GM18951 (cell line): ENCODE measurements at regions not wholly inside any gene's neighbourhood (a gene's known extent, or its start where the extent isn't known, plus 50 kb on each side); places are given as distances from the start of the nearest gene placed in this dataset.

Source experiments
- POLR2A ChIP-seq: IDR thresholded peaks from 4 replicates; pipeline ENCODE4 v1.6.1; 2011; ENCODE audit warnings: mild to moderate bottlenecking; ENCODE audit not compliant: insufficient read length, insufficient read depth; ENCODE audit errors: extremely low read depth
- in situ Hi-C: fragments of 300-500 bp; cut with MboI; formaldehyde crosslinking; loops from one replicate; pipeline ENCODE4 v1.12.0; 2022; ENCODE audit warnings: low sequenced_read_pairs, mixed read lengths, inconsistent platforms; ENCODE audit not compliant: unreplicated experiment

DNA sequence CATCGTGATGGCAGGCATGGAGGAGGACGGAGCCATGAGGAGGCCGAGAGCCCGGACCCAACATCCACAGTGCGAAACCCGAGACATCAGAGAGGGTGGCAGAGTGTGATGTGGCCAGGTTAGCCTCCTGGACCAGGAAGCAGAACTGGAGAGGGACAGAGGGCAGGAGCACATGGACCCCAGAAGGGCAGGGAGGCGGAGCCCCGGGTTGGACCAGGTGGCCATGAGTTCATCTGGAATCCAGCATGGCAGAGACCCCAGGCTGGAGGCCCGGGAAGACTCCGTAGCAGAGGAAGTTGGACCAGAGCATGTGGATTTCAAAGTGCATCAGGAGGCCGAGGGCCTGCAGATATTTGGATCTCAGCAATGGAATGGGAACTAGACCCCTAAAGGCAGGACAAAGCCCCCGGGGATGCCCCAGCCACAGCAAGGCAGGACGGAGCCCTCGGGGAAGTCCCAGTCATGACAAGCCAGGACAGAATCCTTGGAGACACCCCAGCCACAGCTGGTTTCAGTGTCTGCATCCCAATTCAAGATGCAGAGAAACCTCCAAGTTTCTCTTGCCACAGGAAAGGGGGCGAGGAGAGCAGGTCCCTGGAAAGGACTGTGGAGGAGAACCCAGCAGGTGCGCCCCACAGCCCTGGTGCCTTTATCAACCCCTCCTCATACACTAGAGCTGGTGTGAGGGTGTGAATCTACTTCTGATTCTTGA, 1393.4 kb downstream of the BRD1 start:
- in situ Hi-C loops: no loop called here
- no peak for TF ChIP-seq POLR2A

DNA sequence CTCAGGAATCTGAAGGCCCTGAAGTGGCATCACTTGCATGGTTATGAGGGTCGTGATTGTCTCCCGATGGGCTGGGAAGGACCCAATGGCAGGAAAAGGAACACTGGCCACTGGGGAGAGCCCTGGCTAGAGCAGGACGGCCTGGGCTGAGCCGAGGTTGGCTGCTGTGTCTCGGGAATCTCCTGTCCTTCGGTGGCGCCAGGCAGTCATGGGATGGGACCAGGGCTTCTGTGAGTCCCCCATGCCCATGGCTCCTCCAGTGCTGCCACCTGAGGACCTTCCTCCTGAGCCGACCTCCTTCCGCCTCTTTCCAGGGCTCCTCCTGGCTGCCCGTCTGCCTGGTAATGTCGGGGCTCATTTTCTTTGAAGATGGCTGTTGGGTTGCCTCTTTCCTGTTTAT, 1394.0 kb downstream of the BRD1 start:
- in situ Hi-C loops: no loop called here

DNA sequence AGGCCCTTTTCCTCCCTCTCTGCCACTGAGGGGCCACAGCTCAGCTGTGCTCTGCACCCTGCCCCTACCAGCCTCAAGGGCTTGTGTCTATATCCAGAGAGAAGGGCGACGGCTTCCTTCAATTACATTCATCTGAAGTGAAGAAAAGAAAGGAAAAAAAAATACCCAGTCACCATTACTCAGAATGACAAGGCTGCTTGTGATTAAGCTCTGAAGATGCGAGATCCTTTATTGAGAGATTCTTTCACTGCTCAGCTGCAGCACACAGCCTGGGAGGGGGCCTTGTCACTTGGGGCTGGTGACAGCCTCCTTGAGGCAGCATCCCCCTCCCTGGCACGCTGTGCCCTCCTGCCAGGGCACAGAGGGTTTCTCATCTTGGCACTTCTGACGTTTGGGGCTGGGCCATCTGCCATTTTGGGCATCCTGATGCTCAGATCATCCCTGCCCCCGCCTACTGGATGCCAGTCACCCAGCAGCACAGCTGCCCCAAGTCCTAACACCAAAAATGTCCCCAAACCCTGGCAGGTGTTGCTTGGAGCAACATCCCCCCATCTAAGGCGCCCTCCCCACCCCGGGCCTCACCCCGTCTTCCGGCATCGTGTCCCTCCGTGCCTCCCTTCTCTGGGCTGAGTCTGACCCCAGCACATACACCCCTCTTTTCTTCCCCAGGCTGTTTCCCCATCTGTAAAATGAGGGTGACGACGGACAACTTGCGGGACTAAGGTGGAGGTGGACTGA, 1394.7 kb downstream of the BRD1 start:
- in situ Hi-C loops: no loop called here
- TF ChIP-seq POLR2A: no peak

More for the DNA sequence above, 1394.0 kb downstream of the BRD1 start:
- TF ChIP-seq POLR2A: no peak

DNA sequence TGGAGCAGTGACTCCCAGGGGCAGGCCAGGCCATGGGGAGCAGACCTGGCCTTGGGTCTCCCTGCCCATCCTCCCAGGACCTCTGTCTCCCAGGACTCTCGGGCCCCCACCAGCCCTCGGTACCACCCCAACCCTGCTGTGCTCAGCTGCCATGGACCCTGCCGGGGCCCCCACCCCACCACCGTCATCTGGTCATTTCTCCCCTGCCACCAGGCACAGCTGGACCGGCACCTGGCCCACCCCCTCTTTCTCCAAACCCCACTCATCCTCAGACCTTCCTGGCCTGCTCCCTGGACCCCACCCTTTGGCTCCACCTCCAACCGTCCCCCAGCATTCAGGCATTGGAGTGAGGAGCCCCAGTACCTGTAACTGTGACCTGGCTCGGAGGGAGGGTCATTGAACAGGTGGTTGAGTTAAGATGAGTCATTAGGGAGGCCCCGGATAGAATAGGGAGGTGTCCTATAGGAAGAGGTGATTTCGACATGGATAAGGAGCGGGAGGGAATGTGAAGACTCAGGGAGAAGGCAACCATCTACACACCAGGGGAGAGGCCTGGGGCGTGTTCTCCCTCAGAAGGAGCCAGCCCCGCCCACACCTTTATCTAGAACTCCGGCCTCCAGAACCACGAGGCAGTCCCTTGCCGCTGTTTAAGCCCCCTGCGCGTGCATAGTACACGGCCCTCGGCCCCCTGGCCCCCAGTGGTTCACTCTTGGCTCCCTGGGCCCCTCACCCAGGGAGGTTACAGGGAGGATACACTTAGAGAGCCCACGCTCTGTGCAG, 1395.9 kb downstream of the BRD1 start:
- in situ Hi-C loops: no loop called here
- no peak for TF ChIP-seq POLR2A

DNA sequence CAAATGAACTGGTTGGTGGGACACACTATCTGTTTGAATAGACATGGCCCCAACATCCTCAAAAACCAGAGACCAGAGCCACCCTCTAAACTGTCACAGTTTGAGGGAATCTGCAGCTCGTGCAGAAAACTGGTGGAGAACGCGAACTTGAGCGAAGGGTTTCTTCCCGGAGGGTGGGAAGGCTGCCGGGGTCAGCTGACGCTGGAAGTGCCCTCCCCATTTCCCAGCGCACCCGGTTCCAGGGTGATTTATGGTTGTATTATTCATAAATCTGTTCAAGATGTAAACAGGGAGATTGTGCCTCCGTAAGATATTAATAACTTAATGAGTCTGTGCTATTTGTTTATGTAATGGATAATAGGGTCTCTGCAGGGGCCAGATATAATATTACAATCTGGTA, 1396.7 kb downstream of the BRD1 start:
- TF ChIP-seq POLR2A: no peak
- in situ Hi-C loops: no loop called here

DNA sequence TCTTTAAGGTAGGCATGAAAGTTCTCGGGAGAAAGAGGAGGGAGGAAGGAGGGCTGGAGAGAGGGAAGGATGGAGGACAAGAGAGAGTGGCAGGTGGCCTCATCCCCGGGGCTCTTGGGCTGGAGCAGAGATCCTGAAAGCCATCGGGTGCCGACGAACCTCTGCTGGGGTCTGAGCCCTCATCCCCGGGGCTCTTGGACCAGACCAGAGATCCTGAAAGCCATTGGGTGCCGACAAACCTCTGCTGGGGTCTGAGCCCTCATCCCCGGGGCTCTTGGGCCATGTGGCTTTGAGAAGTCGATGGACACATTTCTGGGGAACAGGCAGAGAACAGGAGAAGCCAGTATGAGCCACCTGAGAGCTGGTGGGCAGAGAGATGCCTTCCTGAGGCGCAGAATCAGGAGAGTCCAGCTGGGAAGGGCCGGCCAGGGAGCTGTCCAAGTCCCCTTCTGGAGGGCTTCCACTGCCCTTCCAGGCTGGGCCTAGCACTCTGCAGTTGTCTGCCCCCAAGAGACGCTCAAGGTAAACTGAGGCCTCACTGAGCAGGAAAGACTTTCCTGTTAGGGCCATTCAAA, 1398.1 kb downstream of the BRD1 start:
- in situ Hi-C loops: no loop called here
- no peak for TF ChIP-seq POLR2A

DNA sequence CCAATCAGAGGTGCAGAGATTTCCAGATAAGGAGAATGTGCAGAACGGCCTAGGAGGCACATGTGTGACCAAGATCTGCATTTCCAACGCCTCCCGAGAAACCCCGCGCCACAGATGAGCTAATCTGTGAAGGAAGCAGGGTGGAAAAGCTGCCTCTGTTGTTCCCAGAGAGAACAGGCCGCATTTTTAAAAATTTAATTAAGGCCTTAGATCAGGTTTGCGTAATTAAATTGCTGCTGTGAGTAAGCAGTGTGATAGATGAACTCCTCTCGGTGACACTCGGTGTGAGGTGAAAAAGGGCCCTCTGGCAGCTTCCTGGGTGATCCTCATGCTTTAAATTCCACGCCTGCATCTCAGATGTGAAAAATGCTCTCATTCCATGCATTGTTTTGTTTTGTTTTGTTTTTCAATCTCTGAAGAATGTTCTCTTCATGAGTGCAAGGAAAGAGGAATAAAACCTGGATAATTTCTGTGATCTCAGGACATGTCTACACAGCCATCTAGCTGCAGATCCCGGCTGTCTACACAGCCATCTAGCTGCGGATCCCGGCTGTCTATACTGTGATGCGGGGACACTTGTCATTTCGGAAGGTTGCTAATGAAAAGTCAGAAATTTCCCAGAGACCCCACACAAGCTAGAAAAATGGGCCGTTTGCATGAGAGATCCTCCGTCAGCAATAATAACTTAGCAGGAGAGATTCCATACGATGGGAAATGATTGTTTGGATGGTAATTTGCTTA, 1398.9 kb downstream of the BRD1 start:
- in situ Hi-C loops: no loop called here
- TF ChIP-seq POLR2A: no peak

DNA sequence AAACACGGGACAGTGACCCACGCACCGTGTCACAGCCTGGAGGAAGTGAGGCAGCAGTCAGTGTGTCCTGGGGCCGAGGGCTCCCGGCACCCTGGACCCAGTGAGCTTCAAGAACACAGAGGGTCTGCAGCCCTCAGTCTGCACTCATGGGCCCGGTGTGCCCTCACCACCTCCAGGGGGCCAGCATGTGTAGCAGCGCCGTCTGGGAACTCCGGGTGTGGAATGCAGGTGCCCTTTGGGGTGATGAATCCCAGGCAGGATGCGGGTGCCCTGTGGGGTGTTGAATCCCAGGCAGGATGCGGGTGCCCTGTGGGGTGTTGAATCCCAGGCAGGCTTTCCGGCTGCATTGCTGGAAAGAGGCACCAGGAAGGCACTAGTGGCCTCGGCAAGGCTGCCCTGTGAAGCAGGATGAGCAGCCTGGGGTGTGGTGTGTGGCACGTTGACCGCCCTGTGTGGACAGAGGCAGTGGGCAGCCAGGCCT, 1399.9 kb downstream of the BRD1 start:
- in situ Hi-C loops: no loop called here
- TF ChIP-seq POLR2A: no peak

DNA sequence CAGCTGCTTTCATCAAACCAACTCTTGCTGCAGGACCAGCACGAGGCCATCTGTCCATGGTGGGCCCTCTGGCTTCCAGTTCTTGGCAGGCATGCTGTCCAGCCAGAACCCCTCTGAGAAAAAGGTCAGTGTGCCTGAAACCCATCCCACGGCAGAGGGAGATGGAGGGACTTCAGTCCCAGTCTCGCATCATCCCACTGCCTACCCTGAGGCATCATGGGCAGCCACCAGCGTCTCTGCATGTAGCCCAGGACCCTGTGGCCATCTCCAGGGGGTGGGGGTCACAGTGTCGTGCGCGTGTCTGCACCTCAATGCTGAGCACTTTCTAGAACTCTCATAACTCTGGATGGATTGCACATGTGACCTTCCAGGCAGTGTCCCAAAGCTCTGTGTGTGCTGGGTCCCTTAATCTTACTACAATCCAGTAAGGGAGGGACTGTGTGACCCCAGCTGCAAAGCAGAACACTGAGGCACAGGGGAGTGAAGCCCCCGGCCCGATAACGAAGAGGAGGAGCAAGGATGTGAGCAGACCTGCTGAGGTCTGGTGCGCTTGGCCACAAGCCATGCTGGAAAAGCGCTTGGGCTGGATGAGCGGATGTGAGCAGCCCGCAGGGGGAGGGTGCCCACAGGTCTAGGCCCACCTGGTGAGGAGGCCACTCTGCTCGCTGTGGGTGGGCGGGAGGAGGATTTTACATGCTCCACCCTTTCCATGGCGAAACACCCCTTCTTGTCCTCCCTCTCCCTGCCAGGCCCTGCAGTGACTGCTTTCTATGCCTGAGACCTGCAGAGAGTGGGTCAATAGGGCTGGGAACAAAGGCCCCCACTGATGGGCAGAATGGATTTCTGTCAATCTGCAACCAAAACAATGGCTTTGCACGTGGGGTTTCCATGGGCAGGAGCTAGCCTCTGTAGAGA, 1401.0 kb downstream of the BRD1 start:
- in situ Hi-C loops: no loop called here
- no peak for TF ChIP-seq POLR2A

DNA sequence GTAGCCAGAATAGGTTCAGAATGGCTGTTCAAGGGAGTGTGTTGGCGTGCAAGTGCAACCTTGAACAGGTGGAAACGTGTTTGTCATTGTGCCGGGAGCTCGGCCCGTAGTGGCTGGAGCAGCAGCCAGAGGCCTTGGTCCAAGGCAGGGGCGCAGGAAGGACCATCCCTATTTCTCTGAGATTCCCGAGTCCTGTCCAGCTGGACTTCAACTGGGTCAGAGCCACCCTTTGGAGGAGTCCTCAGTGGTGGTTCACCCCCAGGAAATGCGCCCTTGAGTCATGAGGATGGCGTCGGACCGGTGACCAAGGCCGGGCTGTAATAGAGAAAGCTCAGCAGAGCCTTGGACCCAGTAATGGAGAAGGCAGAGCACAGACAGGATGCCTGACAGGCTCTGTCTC, 1402.0 kb downstream of the BRD1 start:
- in situ Hi-C loops: no loop called here

DNA sequence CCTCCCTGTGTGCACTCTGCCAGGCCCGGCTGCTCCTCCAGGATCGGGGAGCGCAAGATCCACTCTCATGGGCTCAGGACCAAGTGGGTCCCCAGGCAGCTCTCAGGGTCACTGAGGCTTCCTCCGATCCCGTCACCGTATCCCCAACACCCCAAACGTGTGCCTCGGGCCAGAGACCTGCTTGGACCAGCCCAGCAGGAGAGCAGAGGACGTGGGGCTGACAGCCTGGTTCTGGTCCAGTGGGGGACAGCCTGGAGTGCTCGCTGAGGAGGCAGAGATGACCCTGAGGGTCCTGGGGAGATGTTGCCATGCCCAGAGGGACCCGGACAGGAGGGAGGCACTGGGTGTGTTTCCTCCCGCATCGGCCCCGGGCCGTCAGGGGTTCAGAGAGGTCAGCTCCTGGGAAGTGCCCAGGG, 1402.6 kb downstream of the BRD1 start:
- in situ Hi-C loops: no loop called here
- TF ChIP-seq POLR2A: no peak

More for the DNA sequence above, 1402.0 kb downstream of the BRD1 start:
- TF ChIP-seq POLR2A: no peak
